Mesenteric fat pad (tissue), 1 donor: ENCODE measurements at regions not wholly inside any gene's neighbourhood (a gene's known extent, or its start where the extent isn't known, plus 50 kb on each side); places are given as distances from the start of the nearest gene placed in this dataset.

Experiments
- DNase-seq: peaks from one replicate; pipeline ENCODE4 v3.0.0-alpha.2; 2020; ENCODE audit warnings: low spot score
- donor health status: DM: yes; HTN: yes; CAD: no.

- no peak for DNase-seq
Observed at GRCh38 chr1:191963781-191964455, 194.3 kb upstream of the RGS18 start.

DNA sequence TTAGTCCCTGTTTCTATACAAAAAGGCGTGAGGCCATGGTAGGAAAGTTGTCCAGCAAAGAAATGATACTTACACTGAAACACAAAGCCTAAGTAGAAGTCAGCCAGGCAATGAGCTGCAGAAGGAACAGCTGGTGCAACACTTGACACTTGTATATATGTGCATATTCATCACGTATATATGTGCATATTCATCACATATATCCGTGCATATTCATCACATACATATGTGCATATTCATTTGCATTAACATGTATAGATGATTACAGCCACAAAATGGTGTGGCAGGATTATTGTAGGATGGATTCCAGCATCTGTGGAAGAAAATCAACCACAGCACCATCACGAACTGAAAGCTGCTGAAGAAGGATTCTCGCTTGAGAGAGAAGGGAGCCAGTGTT lies 189.0 kb upstream of the RGS18 start:
- DNase-seq, result no peak

DNA sequence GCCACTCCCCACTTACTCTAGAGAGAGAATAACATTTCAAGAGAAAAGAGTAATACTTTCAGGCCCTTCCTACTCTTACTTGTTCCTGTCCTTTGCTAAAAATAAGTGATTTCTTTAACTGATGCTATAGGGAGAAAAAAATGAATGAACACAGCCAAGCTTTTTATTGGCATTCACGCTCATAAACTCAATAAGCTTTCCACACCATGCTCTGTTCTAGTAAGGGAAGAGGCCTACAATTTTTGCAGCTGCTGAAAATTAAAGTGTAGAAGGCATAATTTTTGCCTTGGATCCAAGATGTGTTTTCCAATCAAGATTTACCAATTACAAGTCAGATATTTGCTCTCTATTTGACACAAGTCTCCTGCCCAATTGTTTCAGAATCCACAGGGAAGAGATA lies 188.1 kb upstream of the RGS18 start:
- DNase-seq, result no peak

DNA sequence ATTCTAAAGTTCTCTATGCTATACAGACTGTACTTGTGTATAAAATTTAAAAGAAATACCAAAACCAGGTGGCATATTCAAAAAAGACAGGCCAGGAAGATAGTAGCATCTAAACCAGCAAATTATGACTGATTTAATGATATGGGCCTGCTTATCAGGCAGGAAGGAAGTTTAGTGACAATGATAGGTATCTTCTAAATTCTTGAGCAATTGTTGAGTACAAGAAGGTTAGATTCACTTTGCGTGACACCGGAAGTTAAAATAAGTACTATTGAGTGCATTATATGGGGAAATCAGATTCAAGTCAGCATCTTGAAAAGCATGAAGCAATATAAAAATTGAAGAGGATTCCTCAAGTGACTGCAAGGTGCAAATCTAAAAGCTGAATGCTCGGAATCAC lies 186.8 kb upstream of the RGS18 start:
- DNase-seq, result no peak

- DNase-seq, result peak; percentile 64
Observed at GRCh38 chr1:191974004-191974403, 184.3 kb upstream of the RGS18 start.

GRCh38 chr1:191977874-191978506 lies 180.3 kb upstream of the RGS18 start:
- no peak for DNase-seq

GRCh38 chr1:191984856-191985255 lies 173.4 kb upstream of the RGS18 start:
- no peak for DNase-seq

- no peak for DNase-seq
Observed at GRCh38 chr1:191992118-191992517, 166.1 kb upstream of the RGS18 start.

DNA sequence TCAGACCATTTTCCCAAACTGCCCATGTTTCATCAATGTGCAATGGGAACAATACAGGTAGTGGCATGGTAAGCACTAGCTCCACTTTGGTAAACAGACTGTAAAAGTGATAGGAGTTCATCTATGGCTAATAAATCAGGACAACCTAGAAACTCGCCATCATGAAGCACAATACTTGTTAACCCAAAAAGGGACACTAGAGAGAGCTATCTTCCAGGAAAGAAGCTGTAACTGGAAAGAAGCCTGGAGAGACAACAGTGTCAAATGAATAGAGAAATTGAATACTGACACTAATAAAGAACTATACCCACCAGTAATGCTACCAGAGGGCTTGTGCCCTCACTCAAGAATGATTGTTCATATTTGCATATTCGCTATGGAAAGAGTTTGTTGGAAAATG lies 164.7 kb upstream of the RGS18 start:
- DNase-seq, result no peak

DNA sequence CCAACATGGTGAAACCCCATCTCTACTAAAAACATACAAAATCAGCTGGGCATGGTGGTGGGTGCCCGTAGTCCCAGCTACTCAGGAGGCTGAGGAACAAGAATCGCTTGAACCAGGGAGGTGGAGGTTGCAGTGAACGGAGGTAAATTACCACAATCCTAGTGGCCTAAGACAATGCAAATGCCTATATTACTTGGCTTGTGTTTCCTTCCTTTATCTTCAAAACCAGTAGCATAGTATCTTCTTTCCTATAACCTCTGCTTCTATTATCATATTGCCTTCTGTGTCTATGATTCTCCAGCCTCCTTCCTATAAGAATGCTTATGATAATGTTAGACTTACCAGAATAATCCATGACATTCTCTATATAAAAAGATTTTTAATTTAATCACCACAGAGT lies 156.2 kb upstream of the RGS18 start:
- no peak for DNase-seq

DNA sequence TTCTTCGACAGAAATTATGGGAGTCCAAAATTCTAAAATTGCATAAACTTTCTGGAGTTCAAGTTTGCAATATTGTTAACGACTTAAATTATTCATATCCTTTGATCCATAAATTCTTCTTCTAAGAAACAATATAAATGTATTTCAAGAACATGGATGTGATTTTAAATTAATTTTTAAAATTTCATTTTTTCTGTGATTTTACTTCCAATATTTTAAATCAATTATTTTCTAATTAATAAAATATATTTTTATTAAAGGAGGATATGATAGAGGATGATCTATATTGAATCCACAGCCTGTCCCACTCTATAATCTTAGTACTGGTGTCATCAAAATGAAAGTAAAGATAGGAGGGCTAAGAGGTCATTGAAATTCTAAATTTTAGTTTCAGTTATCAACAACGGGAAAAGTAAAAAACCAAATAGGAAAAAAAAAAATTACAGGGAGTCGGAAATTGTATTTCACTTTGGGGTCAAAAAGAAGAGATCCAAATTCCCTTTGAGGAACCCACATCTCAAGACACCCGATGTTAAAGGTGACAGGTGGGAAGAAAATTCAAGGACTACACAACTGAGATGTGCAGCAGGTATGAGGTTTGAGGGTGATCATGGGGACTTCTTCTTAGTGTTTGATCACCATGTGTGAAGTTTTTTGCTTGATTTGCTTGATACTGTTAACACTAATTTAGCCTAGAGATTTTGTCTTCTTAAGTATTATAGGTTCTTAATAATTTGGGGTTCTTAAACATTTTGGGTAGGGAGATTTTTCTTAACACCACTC lies 154.8 kb upstream of the RGS18 start:
- DNase-seq, result no peak

- no peak for DNase-seq
Observed at GRCh38 chr1:192005976-192006375, 152.3 kb upstream of the RGS18 start.

DNA sequence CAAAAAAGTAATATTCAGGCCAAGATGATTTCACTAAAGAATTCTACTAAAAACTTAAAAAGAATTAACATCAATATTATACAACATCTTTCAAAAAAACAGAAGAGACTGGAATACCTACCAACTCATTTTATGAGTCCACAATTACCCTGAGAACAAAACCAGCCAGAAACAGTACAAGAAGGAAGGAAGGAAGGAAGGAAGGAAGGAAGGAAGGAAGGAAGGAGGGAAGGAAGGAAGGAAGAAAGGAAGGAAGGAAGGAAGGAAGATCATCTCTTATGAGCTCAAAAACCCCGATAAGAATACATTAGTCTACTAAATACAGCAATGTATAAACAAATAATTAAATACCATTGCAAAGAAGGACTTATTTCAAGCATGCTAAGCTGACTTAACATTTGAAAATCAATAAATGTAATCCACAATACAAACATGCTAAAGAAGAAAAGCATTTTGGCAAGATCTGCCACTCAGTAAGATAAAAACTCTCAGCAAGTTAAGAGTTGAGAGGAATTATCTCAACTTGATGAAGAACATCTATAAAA lies 149.9 kb upstream of the RGS18 start:
- no peak for DNase-seq

- DNase-seq, result no peak
Observed at GRCh38 chr1:192010406-192010805, 147.9 kb upstream of the RGS18 start.

DNA sequence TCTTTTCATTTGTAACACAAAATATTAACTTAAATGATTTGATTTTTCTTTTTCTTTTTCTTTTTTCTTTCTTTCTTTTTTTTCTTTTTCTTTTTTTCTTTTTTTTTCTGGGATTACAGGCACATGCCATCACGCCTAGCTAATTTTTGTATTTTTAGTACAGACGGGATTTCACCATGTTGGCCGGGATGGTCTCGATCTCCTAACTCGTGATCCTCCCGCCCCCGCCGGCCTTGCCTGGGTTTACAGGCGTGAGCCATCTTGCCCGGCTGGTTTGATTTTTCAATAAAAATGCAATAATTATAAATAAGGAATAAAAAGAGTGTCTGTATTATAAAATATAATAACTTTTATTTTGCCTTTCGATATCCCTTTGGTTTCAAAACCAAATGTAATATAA lies 146.7 kb upstream of the RGS18 start:
- no peak for DNase-seq

- no peak for DNase-seq
Observed at GRCh38 chr1:192022827-192023226, 135.4 kb upstream of the RGS18 start.

GRCh38 chr1:192024881-192025280 lies 133.4 kb upstream of the RGS18 start:
- DNase-seq, result no peak

- DNase-seq, result no peak
Observed at GRCh38 chr1:192038567-192038966, 119.7 kb upstream of the RGS18 start.

GRCh38 chr1:192045131-192045530 lies 113.1 kb upstream of the RGS18 start:
- no peak for DNase-seq

DNA sequence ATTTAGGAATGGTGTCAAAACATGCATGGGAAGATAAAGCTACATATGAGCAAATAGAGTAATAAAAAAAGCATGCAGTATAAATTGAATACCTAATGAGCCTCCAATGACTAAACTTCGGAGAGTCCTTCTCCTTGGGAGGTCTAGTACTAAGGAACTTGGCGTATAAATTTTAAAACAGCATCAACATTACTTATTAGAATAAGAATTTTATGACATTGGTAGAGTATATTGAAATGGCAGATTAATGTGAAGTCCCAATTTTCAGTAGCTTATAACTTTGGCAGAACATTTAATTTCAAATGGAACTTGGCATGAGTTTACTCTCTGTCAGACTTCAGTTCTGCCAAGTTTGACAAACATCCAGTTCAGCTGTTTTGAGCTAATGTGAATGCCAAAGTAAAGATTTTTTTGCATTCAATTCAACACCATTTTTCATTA lies 104.7 kb upstream of the RGS18 start:
- no peak for DNase-seq

- no peak for DNase-seq
Observed at GRCh38 chr1:192057766-192058165, 100.5 kb upstream of the RGS18 start.

DNA sequence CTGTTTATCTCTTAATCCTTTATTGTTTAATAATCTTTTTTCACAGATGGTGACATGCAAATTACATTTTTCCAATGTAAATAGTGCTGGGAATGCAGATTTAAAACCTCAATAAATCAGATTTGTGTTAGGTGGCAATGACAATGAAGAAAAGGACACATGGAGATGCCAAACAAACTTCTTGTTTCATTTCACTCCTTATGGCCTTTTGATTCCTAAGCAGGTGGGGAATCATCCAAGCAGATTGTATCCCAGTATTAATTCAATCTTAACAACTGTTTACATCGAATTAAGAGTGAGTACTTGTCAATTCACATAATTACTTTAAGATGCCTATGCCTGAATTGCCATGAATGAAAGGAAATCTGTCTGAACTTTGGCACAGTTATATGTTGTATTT lies 98.9 kb upstream of the RGS18 start:
- DNase-seq, result no peak
